H1 (cell line): ENCODE measurements at regions not wholly inside any gene's neighbourhood (a gene's known extent, or its start where the extent isn't known, plus 50 kb on each side); places are given as distances from the start of the nearest gene placed in this dataset.

Experiments
- CTCF ChIA-PET: fragments of 300-600 bp; sonication (Branson Sonifier 250); formaldehyde crosslinking; loops from one replicate; lab custom pipeline; 2021; ENCODE audit not compliant: partially characterized antibody; lab: Charles Lee
- POLR2A ChIA-PET: fragments of 300-600 bp; sonication (Branson Sonifier 250); formaldehyde crosslinking; loops from one replicate; lab custom pipeline; 2021; ENCODE audit warnings: inconsistent platforms; ENCODE audit not compliant: partially characterized antibody; lab: Charles Lee
- DNase-seq, 2 experiments: peaks; one replicate each; pipeline versions ENCODE4 v3.0.0 to v3.0.0-alpha.2; 2010 to 2022; ENCODE audit warnings: low spot score in 2 of 2, low read depth in 1 of 2, mixed read lengths in 1 of 2
- FAIRE-seq: peaks from 2 replicates; lab custom pipeline; 2011; peaks lifted over from hg19 to GRCh38; lab: Jason Lieb, UNC
- H2AFZ ChIP-seq: 2 replicates; pipeline ENCODE4 v1.8.1; 2012; ENCODE audit warnings: low read length, inconsistent platforms
- H2AK5ac ChIP-seq: 2 replicates; pipeline ENCODE4 v1.6.1; 2013; ENCODE audit warnings: low read depth, low read length
- H2BK120ac ChIP-seq: replicated peaks from 2 replicates; pipeline ENCODE3; 2013; ENCODE audit warnings: low read depth, low read length, inconsistent platforms
- H2BK12ac ChIP-seq: 2 replicates; pipeline ENCODE4 v1.6.1; 2013; ENCODE audit warnings: low read depth, low read length
- H2BK15ac ChIP-seq: 2 replicates; pipeline ENCODE4 v1.6.1; 2013; ENCODE audit warnings: low read length
- H2BK20ac ChIP-seq: 2 replicates; pipeline ENCODE4 v1.6.1; 2013; ENCODE audit warnings: low read length
- H2BK5ac ChIP-seq: 2 replicates; pipeline ENCODE4 v1.6.1; 2013; ENCODE audit warnings: low read depth, low read length
- H3K14ac ChIP-seq: 2 replicates; pipeline ENCODE4 v1.6.1; 2013; ENCODE audit warnings: inconsistent platforms; ENCODE audit not compliant: insufficient read length
- H3K18ac ChIP-seq: 2 replicates; pipeline ENCODE4 v1.6.1; 2013; ENCODE audit warnings: low read length; ENCODE audit errors: extremely low read depth
- H3K23ac ChIP-seq: 2 replicates; pipeline ENCODE4 v1.6.1; 2013; ENCODE audit warnings: inconsistent platforms; ENCODE audit not compliant: insufficient read length
- H3K23me2 ChIP-seq: 2 replicates; pipeline ENCODE4 v1.6.1; 2013; ENCODE audit warnings: low read depth, low read length
- H3K27ac ChIP-seq: 2 replicates; pipeline ENCODE4 v1.6.1; 2011; ENCODE audit warnings: low read depth, low read length, inconsistent platforms
- H3K27me3 ChIP-seq, 4 experiments: replicated peaks in 1 of 4; 1 replicate in 1 of 4; 2 replicates in 3 of 4; pipeline versions ENCODE4 v1.6.1 to v1.8.1; 2011 to 2013; ENCODE audit warnings: low read length in 3 of 4, mild to moderate bottlenecking in 3 of 4, inconsistent platforms in 2 of 4, mixed read lengths in 2 of 4, moderate library complexity in 1 of 4; ENCODE audit not compliant: control insufficient read depth in 3 of 4, insufficient read depth in 3 of 4; ENCODE audit errors: extremely low read depth in 1 of 4
- H3K36me3 ChIP-seq, 4 experiments: 2 replicates each; pipeline versions ENCODE4 v1.6.1 to v1.8.1; 2011 to 2013; ENCODE audit warnings: mild to moderate bottlenecking in 4 of 4, low read length in 3 of 4, moderate library complexity in 2 of 4, control low read depth in 1 of 4, inconsistent platforms in 1 of 4; ENCODE audit not compliant: insufficient read depth in 4 of 4, control insufficient read depth in 2 of 4
- H3K4ac ChIP-seq: replicated peaks from 2 replicates; pipeline ENCODE3; 2013; ENCODE audit warnings: low read length, low read depth, mixed read lengths, inconsistent platforms; ENCODE audit not compliant: insufficient read length
- H3K4me1 ChIP-seq, 4 experiments: replicated peaks in 1 of 4; 1 replicate in 1 of 4; 2 replicates in 3 of 4; pipeline versions ENCODE4 v1.6.1 to v1.8.1; 2011 to 2013; ENCODE audit warnings: low read length in 3 of 4, inconsistent platforms in 2 of 4, mixed read lengths in 1 of 4; ENCODE audit not compliant: insufficient read depth in 4 of 4, control insufficient read depth in 3 of 4
- H3K4me2 ChIP-seq, 2 experiments: 2 replicates each; pipeline versions ENCODE4 v1.6.1 to v1.8.1; 2011 to 2013; ENCODE audit warnings: low read depth in 2 of 2, low read length in 2 of 2, control low read depth in 1 of 2, inconsistent platforms in 1 of 2, mild to moderate bottlenecking in 1 of 2; ENCODE audit not compliant: insufficient read depth in 1 of 2
- H3K4me3 ChIP-seq, 4 experiments: fragments of 200-600, 300-600 bp in 1 of 4; sonication (generic), shearing (Covaris generic), sonication (Bioruptor Twin) in 1 of 4; 2 replicates each; pipeline versions ENCODE4 v1.5.1 to v1.8.1; 2011 to 2016; ENCODE audit warnings: low read length in 4 of 4, low read depth in 3 of 4, control low read depth in 2 of 4, inconsistent platforms in 2 of 4, mild to moderate bottlenecking in 2 of 4, mixed read lengths in 1 of 4, moderate library complexity in 1 of 4; ENCODE audit not compliant: insufficient read depth in 2 of 4; ENCODE audit errors: extremely low read depth in 1 of 4
- H3K56ac ChIP-seq: replicated peaks from 2 replicates; pipeline ENCODE3; 2013; ENCODE audit warnings: low read depth, mild to moderate bottlenecking, mixed read lengths, low read length, inconsistent platforms; ENCODE audit not compliant: insufficient read length
- H3K79me1 ChIP-seq: 2 replicates; pipeline ENCODE4 v1.6.1; 2013; ENCODE audit warnings: low read depth, low read length, control low read depth
- H3K79me2 ChIP-seq, 2 experiments: 2 replicates each; pipeline versions ENCODE4 v1.6.1 to v1.8.1; 2012 to 2013; ENCODE audit warnings: low read length in 2 of 2, mild to moderate bottlenecking in 2 of 2, inconsistent platforms in 1 of 2; ENCODE audit not compliant: insufficient read depth in 2 of 2, control insufficient read depth in 1 of 2
- H3K9ac ChIP-seq, 4 experiments: replicated peaks in 1 of 4; 1 replicate in 1 of 4; 2 replicates in 3 of 4; pipeline versions ENCODE4 v1.6.1 to v1.8.1; 2011 to 2013; ENCODE audit warnings: low read depth in 3 of 4, low read length in 3 of 4, control low read depth in 2 of 4, mild to moderate bottlenecking in 2 of 4, moderate library complexity in 2 of 4, inconsistent platforms in 1 of 4; ENCODE audit errors: extremely low read depth in 1 of 4
- H3K9me3 ChIP-seq, 2 experiments: 2 replicates each; pipeline versions ENCODE4 v1.6.1 to v1.8.1; 2012 to 2013; ENCODE audit warnings: mild to moderate bottlenecking in 2 of 2, moderate library complexity in 2 of 2, control low read depth in 1 of 2, inconsistent platforms in 1 of 2, low read depth in 1 of 2, low read length in 1 of 2, mixed read lengths in 1 of 2; ENCODE audit not compliant: insufficient read depth in 2 of 2
- H4K20me1 ChIP-seq, 2 experiments: replicated peaks in 1 of 2; 2 replicates each; pipeline versions ENCODE3 to v1.8.1; 2011 to 2013; ENCODE audit warnings: inconsistent platforms in 2 of 2, low read length in 2 of 2, mild to moderate bottlenecking in 1 of 2; ENCODE audit not compliant: insufficient read depth in 2 of 2, control insufficient read depth in 1 of 2
- H4K5ac ChIP-seq: 2 replicates; pipeline ENCODE4 v1.6.1; 2013; ENCODE audit warnings: low read length, low read depth, mixed read lengths, inconsistent platforms; ENCODE audit not compliant: insufficient read length
- H4K8ac ChIP-seq: 2 replicates; pipeline ENCODE4 v1.8.0; 2013; ENCODE audit warnings: mild to moderate bottlenecking, moderate library complexity, low read length, inconsistent platforms; ENCODE audit not compliant: insufficient read depth; ENCODE audit errors: extremely low read depth
- H4K91ac ChIP-seq: replicated peaks from 2 replicates; pipeline ENCODE3; 2013; ENCODE audit warnings: low read length, mixed read lengths, inconsistent platforms; ENCODE audit not compliant: insufficient read length
- EZH2 ChIP-seq: fragments of 200-600 bp; sonication (generic); IDR thresholded peaks from 2 replicates; pipeline ENCODE4 v1.7.1; 2012; ENCODE audit warnings: low read depth, mild to moderate bottlenecking, moderate library complexity, low read length, inconsistent platforms; ENCODE audit not compliant: severe bottlenecking
- GABPA ChIP-seq: IDR thresholded peaks from 2 replicates; pipeline ENCODE4 v1.6.1; 2011; ENCODE audit warnings: mild to moderate bottlenecking, low read length, moderate library complexity, borderline replicate concordance; ENCODE audit not compliant: insufficient read depth
- NRF1 ChIP-seq: IDR thresholded peaks from 2 replicates; pipeline ENCODE4 v1.6.1; 2011; ENCODE audit warnings: mild to moderate bottlenecking, low read depth, low read length, improper control_type of control experiment
- SUZ12 ChIP-seq: fragments of 200-600 bp; sonication (generic); IDR thresholded peaks from 2 replicates; pipeline ENCODE4 v1.6.1; 2012; ENCODE audit warnings: mild to moderate bottlenecking, inconsistent platforms, low read length, moderate library complexity, mixed read lengths
- TBP ChIP-seq: IDR thresholded peaks from 2 replicates; pipeline ENCODE4 v1.6.1; 2011; ENCODE audit warnings: low read depth, low read length, improper control_type of control experiment
- WGBS, 2 experiments: shearing (Covaris generic) in 1 of 2; methylation state at CpG; one replicate each; pipeline versions ENCODE4 v1.1.6 to v1.1.7; 2013 to 2015; ENCODE audit warnings: low lambda C conversion rate in 2 of 2, mixed read lengths in 2 of 2, inconsistent platforms in 1 of 2, low coverage in 1 of 2, missing lambda C conversion rate in 1 of 2; ENCODE audit not compliant: insufficient replicate concordance in 2 of 2, insufficient coverage in 1 of 2, insufficient read length in 1 of 2; ENCODE audit errors: extremely low coverage in 1 of 2, missing lambda C conversion rate in 1 of 2; 5-methylcytosine and 5-hydroxymethylcytosine counted together

GRCh38 chr3:27844052-27844675, 122.0 kb upstream of the EOMES start:
- Histone ChIP-seq H3K79me1 (no peaks in the 10 kb centered on the region), H3K23ac (no peak overlapping the region), H3K36me3 (no peaks in the 10 kb centered on the region), H3K23me2 (no peaks in the 10 kb centered on the region), H2BK12ac (no peak overlapping the region), H2BK120ac (no peak overlapping the region), H3K4ac (no peak overlapping the region), H4K20me1 (no peaks in the 10 kb centered on the region), H3K18ac (no peak overlapping the region), H3K4me1 (peaks cover 0 to under 1% (median 0%) of the 10 kb centered on the region in 4 experiments; a peak in 1 of 7 replicates), H4K8ac (no peak overlapping the region), H4K5ac (no peak overlapping the region), H4K91ac (no peak overlapping the region), H3K9me3 (no peaks in the 10 kb centered on the region), H3K14ac (no peak overlapping the region), H3K27ac (no peak overlapping the region), H2AFZ (no peak overlapping the region), H3K4me2 (no peak overlapping the region), H3K9ac (no peak overlapping the region), H2AK5ac (no peak overlapping the region), H2BK20ac (no peak overlapping the region), H3K79me2 (no peaks in the 10 kb centered on the region), H3K56ac (no peak overlapping the region), H3K27me3 (no peaks in the 10 kb centered on the region), H2BK5ac (no peak overlapping the region), H3K4me3 (no peak overlapping the region), H2BK15ac (no peak overlapping the region)
- ChIA-PET POLR2A (no interaction called here), CTCF (no interaction called here)
- TF ChIP-seq EZH2 (no peak), NRF1 (no peak), TBP (no peak), SUZ12 (no peak), GABPA (no peak)
- FAIRE-seq (no peak), DNase-seq (no peak)
- 86% methylated on average over 1 of the region's 1 CpG; no CpG with 5 or more reads in 1 of the 2 experiments for WGBS, 2 experiments
